ENCODE measurements at regions not wholly inside any gene's neighbourhood (a gene's known extent, or its start where the extent isn't known, plus 50 kb on each side); places are given as distances from the start of the nearest gene placed in this dataset.

GRCh38 chrX:39372115-39372514 lies 570.9 kb downstream of the MID1IP1 start:
- H3K4me3 ChIP-seq (ENCODE audit: low read depth, low read length), result no peak overlapping the region
- no peaks in the 10 kb centered on the region for H3K36me3 ChIP-seq (ENCODE audit: control insufficient read depth in 2 of 2, insufficient read depth in 1 of 2, low read length in 2 of 2)
- no peaks in the 10 kb centered on the region for H3K4me1 ChIP-seq (ENCODE audit: control insufficient read depth, insufficient read depth, low read length)
- H3K27ac ChIP-seq (ENCODE audit: extremely low read depth, low read depth, low read length), result no peak overlapping the region
- no peak for TF ChIP-seq YY2 (tag by site-specific recombination; IDR thresholded peaks at IDR 0.05)
- TF ChIP-seq OSR2 (tag by site-specific recombination; IDR thresholded peaks at IDR 0.05), result no peak
- no peak for TF ChIP-seq ZNF23 (tag by site-specific recombination; IDR thresholded peaks at IDR 0.05; ENCODE audit: borderline replicate concordance)
- no peak for TF ChIP-seq ZBTB6 (tag by site-specific recombination; IDR thresholded peaks at IDR 0.05)
- TF ChIP-seq ZNF174 (tag by site-specific recombination; IDR thresholded peaks at IDR 0.05), result no peak
- TF ChIP-seq ZNF596 (tag by site-specific recombination; IDR thresholded peaks at IDR 0.05), result no peak
- no peak for TF ChIP-seq KLF16 (tag by site-specific recombination; IDR thresholded peaks at IDR 0.05)
- no peak for TF ChIP-seq PRDM6 (tag by site-specific recombination; IDR thresholded peaks at IDR 0.05)
- TF ChIP-seq ZNF488 (tag by site-specific recombination; IDR thresholded peaks at IDR 0.05), result no peak
- no peak for TF ChIP-seq ZNF19 (tag by site-specific recombination; IDR thresholded peaks at IDR 0.05; ENCODE audit: low read depth)
- no peak for TF ChIP-seq ZNF24 (tag by site-specific recombination; IDR thresholded peaks at IDR 0.05)
- no peak for TF ChIP-seq TCF7L2 (IDR thresholded peaks at IDR 0.05; ENCODE audit: borderline replicate concordance, low read depth, low read length)
- TF ChIP-seq ELK4 (IDR thresholded peaks at IDR 0.05; ENCODE audit: borderline replicate concordance, low read depth, low read length), result no peak
- TF ChIP-seq ZNF112 (tag by site-specific recombination; IDR thresholded peaks at IDR 0.05), result no peak
- no peak for TF ChIP-seq GLI2 (tag by site-specific recombination; IDR thresholded peaks at IDR 0.05; ENCODE audit: borderline replicate concordance, low read depth)
- no peak for TF ChIP-seq REST (tag by site-specific recombination; IDR thresholded peaks at IDR 0.05)
- TF ChIP-seq ZNF664 (tag by site-specific recombination; IDR thresholded peaks at IDR 0.05), result no peak
- no peaks in the 10 kb centered on the region for H3K9me3 ChIP-seq (ENCODE audit: control insufficient read depth, insufficient read depth, low read depth, low read length)
- POLR2A ChIA-PET, result no interaction called here
- CTCF ChIA-PET, result interaction anchor here (0.6 kb wide), 1 partner anchor 1136 kb away, joined by 3 read pairs; no protein-coding TSS in a partner anchor

GRCh38 chrX:39377157-39377556 lies 575.9 kb downstream of the MID1IP1 start:
- Histone ChIP-seq H3K27ac (ENCODE audit: extremely low read depth, low read depth, low read length) (no peak overlapping the region), H3K36me3 (ENCODE audit: control insufficient read depth in 2 of 2, insufficient read depth in 1 of 2, low read length in 2 of 2) (no peaks in the 10 kb centered on the region), H3K4me1 (ENCODE audit: control insufficient read depth, insufficient read depth, low read length) (no peaks in the 10 kb centered on the region), H3K4me3 (ENCODE audit: low read depth, low read length) (no peak overlapping the region), H3K9me3 (ENCODE audit: control insufficient read depth, insufficient read depth, low read depth, low read length) (no peaks in the 10 kb centered on the region)
- CTCF ChIA-PET, result no interaction called here
- POLR2A ChIA-PET, result no interaction called here
- TF ChIP-seq ZBTB48 (tag by site-specific recombination; IDR thresholded peaks at IDR 0.05), result no peak
- TF ChIP-seq ZNF132 (tag by site-specific recombination; IDR thresholded peaks at IDR 0.05; ENCODE audit: borderline replicate concordance), result no peak
- TF ChIP-seq AEBP2 (tag by site-specific recombination; IDR thresholded peaks at IDR 0.05; ENCODE audit: borderline replicate concordance), result no peak
- no peak for TF ChIP-seq ZNF623 (tag by site-specific recombination; IDR thresholded peaks at IDR 0.05)
- no peak for TF ChIP-seq ZNF302 (tag by site-specific recombination; IDR thresholded peaks at IDR 0.05; ENCODE audit: low read depth)
- TF ChIP-seq ZNF639 (tag by site-specific recombination; IDR thresholded peaks at IDR 0.05), result no peak

All from HEK293 (cell line).